GM19025 (cell line): ENCODE measurements at regions not wholly inside any gene's neighbourhood (a gene's known extent, or its start where the extent isn't known, plus 50 kb on each side); places are given as distances from the start of the nearest gene placed in this dataset.
"Not testable (repeated sequence)": the region's sequence is repeated elsewhere in the genome, so short reads cannot be mapped to it uniquely, and the experiment has no call there.

Experiments
- ATAC-seq: cut with Tn5 transposase; IDR thresholded peaks from one replicate; pipeline ENCODE4 v1.9.1; 2021; ENCODE audit warnings: mild to moderate bottlenecking, low read depth, moderate library complexity; ENCODE audit not compliant: unreplicated experiment

DNA sequence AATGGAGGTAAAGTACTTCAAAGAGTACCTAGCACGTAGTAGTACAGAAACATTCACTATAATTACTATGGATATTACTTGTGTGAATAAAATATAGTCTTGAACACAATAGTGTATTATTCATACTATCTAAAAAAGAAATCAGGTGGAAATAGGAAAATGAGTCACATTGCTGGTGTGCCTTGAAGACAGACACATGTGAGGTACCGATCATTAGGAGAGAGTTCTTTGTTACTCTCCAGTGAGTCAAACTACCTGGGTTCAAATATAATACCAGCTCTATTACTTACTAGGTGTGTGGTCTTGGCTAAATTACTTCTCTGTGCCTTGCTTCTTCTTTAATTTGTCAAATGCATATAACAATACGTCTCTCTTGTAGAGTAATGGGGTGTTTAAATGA lies 50.8 kb upstream of the BEND6 start:
- no peak for ATAC-seq

- ATAC-seq, result no peak
Measured at GRCh38 chr6:56902641-56903464, 52.1 kb upstream of the BEND6 start.

DNA sequence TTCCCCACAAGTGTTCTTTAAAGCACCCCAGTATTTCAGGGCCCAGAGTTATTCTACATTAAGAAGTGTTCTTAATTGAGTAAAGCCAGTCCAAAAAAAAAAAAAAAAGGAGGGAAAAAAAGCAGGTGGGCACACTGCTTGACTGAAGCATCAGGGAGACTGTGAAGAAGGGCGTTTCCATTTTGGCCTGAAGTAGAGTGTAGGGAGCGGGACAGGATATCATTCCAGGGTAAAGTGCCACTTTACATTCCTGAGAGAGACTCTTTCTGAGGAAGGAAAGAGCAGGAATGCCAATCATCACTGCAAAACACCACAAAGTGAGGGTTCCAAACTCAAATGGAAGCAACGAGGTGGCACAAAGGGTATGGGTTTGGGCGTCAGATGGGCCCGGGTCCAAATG lies 54.1 kb upstream of the BEND6 start:
- ATAC-seq, result no peak

DNA sequence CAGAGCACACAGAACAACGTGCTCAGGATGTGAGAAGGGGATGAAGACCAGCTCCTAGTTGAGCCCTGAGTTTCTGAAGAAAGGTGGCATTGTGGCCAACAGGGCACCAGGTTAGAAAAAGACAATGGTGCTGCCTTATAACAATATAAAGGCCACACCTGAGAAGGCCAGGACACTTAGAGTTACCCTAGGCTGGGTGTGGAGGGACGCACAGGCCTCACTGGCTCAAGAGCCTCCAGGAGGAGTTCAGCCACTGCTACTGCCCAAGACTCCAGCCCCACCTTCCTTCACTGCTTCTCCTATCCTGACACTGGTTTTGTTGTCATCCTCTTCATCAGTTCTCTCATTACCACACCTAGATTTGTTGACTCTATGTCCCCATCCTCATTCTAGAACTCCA lies 55.2 kb upstream of the BEND6 start:
- ATAC-seq, result no peak

GRCh38 chr6:56899311-56899710 lies 55.6 kb upstream of the BEND6 start:
- ATAC-seq, result no peak

GRCh38 chr6:56897789-56898529 lies 56.9 kb upstream of the BEND6 start:
- ATAC-seq, result no peak

GRCh38 chr6:56891754-56892153 lies 63.2 kb upstream of the BEND6 start:
- ATAC-seq, result peak; percentile 1

DNA sequence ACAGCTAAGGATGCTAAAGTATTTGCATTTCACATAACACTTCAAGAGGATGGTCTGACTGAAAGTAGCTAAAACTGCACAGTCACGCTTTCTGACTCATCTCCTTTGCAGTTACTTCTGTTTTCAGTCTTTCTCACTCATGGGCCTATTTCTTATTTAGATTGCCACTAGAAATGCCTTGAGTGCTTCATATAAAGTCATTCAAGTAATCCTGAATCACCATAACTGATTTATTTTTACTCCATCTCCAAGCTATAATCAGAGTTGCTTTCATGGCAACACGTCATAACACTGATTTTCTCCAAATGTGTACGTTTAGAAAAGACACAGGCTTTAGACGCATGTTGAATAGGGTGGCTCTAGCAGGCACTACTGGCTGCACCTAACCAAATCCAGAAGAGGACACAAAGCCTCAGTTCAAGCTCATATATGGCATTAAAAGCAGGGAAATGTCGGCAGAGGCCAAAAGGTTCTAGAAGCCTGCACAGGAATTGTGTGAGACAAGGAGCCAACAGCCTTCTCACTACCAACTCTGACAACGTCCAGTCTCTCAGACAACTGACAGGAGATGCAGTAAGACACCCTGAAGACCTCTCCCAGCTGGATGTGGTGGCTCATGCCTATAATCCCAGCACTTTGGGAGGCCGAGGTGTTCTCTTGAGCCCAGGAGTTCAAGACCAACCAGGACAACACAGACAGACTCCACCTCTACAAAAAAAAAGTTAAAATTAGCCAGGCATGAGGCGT lies 64.1 kb upstream of the BEND6 start:
- ATAC-seq, result peak; percentile 93

GRCh38 chr6:56890066-56890465 lies 64.8 kb upstream of the BEND6 start:
- ATAC-seq, result no peak

DNA sequence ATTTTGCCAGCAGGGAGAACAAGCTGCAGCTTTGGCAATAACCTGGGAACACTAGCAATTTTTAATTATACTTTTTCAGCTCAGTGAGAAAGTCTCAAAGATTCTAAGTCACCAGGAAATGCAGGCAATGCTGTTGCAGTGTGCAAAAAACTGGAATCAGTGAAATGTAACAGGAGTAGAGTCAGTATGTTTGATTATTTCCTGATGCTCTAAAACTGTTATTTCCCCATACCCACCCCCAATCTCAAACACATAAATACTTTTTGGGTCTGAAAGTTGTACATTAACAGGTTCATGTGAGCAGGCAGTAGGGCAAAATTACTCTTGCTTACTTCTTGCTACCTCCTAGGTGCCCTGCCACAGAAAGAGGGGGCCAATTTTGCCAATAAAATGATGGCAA lies 65.4 kb upstream of the BEND6 start:
- no peak for ATAC-seq

GRCh38 chr6:56888687-56889086 lies 66.2 kb upstream of the BEND6 start:
- no peak for ATAC-seq

DNA sequence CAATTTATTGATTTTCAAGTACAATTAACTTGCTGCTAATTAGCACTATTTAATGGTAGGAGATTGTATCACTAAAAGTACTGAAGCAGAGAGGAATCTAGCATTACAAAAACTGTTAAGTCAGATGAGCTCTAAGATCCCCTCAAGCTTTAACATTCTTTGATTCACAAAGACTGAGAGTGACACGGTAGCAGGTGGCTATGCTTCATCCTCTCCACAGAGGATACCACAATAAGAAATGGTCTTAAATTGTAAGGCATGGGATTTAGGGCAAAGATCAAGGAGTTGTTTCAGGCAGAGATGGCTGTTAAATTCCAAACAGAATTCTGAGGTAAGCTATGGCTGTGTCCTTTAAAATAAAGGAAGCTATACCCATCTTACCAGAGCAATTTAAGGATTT lies 67.8 kb upstream of the BEND6 start:
- ATAC-seq, result no peak

DNA sequence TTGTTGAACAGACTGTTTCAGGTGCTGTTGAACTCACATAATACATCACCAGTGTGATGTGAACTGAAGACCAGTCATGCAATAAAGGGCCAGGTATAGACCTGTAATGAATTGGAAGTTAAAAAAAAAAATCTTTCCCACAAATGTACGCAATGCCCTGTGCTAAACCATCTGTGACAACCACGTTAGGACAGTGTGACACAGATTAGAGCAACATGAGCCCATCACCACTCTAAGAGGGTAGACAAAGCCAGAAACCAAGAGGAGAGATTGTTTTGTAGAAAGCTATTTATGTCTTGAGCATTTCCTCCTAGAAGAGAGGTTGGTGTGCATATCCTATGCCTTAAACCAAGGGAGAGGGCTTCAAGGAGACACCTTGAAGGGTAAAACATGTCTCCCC lies 77.0 kb upstream of the BEND6 start:
- ATAC-seq, result no peak

DNA sequence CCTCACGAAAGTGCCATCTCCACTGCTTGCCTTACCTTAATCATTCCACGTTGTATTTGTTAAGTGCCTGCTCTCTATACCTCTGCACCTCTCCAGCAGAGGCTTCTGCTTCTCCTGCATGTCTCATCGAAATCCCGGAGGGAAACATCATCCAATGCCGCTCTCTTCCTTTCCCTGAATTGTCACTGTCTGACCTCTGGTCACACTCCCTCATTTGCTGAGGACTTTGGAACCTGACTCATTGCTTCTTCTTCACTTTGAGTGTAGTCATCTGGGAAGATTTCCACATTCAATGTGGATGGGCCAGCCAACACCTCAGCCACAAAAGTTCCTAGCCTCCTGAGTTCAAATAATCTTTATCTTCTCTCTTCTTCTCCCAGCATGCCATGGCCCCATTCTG lies 78.9 kb upstream of the BEND6 start:
- ATAC-seq, result no peak

DNA sequence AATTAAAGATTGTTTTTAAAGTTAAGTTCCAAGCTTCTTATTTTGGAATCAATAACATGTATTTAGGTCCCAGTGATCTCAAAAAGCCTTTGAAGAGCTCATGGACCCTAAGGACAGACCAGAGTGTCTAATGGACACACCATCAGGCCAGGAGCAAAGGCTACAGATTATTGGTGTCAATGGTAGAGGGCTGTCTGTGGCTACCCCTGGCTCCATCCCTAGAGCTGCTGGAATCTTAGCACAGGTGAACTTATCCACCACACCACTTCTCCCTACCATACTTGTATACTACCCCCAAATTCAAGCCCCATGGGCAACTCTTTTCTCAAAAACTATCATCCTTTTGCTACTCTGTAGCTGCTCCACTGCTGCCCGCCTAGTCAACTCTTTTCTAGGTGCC lies 79.4 kb upstream of the BEND6 start:
- ATAC-seq, result no peak

DNA sequence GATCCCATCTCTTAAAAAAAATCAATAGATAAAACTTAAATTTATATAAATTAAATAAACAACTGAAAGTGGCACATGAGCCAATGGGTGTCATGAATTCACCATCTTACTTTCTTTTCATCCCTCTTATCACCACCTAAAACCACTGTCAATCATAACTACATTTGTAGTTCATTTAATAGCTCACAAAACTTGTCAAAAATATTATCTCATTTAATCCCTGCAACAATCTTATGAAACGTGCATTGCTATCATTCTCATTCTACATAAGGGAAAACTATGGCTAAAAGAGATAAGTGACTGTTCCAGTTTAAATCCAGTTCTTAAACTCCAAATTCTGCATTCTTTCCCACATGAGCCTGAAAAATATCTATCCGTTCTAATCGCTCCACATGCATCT lies 80.6 kb upstream of the BEND6 start:
- ATAC-seq, result no peak

DNA sequence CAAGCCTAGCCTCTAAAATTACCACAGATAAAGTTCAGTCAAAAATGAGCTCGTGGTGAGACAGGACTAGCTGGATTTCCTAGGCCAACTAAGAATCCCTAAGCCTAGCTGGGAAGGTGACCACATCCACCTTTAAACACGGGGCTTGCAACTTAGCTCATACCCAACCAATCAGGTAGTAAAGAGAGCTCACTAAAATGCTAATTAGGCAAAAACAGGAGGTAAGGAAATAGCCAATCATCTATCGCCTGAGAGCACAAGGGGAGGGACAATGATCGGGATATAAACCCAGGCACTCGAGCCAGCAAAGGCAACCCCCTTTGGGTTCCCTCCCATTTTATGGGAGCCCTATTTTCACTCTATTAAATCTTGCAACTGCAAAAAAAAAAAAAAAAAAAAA lies 84.9 kb upstream of the BEND6 start:
- not testable (repeated sequence) for ATAC-seq

DNA sequence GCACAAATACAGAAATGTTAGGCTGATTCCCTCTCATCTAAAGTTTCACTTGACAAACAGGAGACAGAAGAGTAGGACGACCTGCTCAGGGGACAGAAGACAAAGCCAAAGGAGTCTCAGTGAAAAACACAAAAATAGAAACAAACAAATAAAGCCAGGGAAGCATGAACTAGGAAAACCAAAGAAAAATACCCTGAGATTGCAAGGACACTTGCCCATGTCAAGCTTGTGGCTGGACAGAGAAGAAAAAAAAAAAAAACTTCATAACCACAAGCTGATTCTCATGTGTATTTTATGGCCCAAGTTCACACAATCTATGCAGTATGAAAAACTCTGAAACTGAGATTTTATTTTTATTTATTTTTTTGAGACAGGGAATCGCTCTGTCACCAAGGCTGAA lies 85.6 kb upstream of the BEND6 start:
- no peak for ATAC-seq

GRCh38 chr6:56868687-56869086 lies 86.2 kb upstream of the BEND6 start:
- ATAC-seq, result no peak

DNA sequence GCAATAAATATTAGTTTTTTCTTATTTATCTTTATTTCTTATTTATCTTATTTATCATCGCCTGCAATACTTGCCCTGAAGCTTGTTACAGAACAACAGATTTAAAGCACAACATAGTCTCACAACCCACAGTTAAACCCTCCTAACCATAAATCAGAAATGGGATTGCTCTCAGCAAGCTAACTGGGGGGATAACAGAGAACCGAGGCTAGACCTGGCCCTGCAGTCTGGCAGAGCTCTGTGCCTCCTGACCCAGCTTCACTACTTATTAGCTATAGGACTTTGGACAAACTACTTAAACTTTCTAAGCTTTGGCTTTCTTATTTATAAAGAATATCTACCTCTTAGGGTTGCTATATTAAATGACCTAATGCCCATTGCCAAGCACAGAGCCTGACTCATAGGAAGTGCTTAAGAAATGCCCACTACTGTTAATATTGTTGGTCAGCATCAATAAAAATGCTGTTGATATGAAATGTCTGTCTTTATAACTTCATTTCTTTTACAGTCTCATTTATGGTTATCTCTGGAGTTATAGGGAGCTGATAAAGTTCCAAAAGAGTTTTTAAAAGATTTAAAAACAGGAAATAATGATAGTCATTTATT lies 87.9 kb upstream of the BEND6 start:
- ATAC-seq, result no peak
